ENCODE measurements at regions not wholly inside any gene's neighbourhood (a gene's known extent, or its start where the extent isn't known, plus 50 kb on each side); places are given as distances from the start of the nearest gene placed in this dataset.

DNA sequence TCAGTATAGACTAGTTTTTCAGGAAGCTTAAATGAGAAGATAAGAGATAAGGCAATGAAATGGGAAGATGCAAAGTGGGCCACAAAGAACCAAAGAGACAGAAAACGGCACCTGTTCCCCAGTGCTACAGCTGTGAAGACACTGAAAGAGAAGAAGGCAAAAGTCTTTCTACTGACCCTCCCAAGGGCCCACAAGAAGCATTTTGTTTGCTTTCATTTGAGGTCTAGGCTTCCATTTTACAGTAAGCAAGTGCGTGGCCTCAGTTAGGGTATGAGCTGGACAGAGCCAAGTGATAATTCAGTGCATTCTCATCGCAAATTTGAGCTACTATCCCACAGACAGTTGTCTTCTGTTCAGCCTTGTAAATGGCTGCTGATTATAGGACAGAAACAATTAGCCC lies 53.4 kb upstream of the STK17B start:
- Histone ChIP-seq H3K36me3 (no peaks in the 10 kb centered on the region), H3K9me3 (no peaks in the 10 kb centered on the region), H3K4me1 (peaks cover 0 to under 1% (median under 1%) of the 10 kb centered on the region in 4 donors), H3K4me3 (no peak overlapping the region), H3K27me3 (no peaks in the 10 kb centered on the region), H3K27ac (no peak overlapping the region)
- TF ChIP-seq EP300 (IDR thresholded peaks at IDR 0.05) = no peak
- TF ChIP-seq, protein P1, sequence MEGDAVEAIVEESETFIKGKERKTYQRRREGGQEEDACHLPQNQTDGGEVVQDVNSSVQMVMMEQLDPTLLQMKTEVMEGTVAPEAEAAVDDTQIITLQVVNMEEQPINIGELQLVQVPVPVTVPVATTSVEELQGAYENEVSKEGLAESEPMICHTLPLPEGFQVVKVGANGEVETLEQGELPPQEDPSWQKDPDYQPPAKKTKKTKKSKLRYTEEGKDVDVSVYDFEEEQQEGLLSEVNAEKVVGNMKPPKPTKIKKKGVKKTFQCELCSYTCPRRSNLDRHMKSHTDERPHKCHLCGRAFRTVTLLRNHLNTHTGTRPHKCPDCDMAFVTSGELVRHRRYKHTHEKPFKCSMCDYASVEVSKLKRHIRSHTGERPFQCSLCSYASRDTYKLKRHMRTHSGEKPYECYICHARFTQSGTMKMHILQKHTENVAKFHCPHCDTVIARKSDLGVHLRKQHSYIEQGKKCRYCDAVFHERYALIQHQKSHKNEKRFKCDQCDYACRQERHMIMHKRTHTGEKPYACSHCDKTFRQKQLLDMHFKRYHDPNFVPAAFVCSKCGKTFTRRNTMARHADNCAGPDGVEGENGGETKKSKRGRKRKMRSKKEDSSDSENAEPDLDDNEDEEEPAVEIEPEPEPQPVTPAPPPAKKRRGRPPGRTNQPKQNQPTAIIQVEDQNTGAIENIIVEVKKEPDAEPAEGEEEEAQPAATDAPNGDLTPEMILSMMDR (IDR thresholded peaks at IDR 0.05) = no peak
- TF ChIP-seq POLR2A (IDR thresholded peaks at IDR 0.05) = no peak
- TF ChIP-seq POLR2AphosphoS5 (IDR thresholded peaks at IDR 0.05) = no peak
- intact Hi-C loops (cut with DNase I; ENCODE audit: low total_unique reads) = no loop called here
- WGBS, 5 donors = 74 to 91% (median 88%) methylated on average over 3 of the region's 3 CpGs
- no peak for DNase-seq

DNA sequence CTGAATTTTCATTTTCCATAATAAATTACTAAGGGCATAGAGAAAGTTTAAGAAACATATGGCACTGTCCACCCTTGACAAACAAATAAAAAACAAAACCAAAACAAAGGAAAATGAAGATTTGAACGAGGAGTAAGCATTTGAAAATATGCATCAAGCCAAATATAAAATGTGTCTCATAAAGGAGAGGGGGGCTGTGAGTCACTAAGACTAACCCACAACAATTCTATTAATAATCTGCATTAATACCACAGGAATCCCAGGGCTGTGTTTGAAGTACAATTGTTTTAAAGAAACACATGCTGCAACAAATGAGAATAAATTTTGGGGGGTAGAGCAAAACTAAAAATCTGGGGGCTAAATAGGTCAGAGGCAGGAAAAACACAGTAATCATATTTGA lies 53.8 kb upstream of the STK17B start:
- intact Hi-C loops (cut with DNase I; ENCODE audit: low total_unique reads) = no loop called here
- H3K9me3 ChIP-seq = no peaks in the 10 kb centered on the region
- H3K27me3 ChIP-seq = no peaks in the 10 kb centered on the region
- H3K27ac ChIP-seq = no peak overlapping the region
- H3K36me3 ChIP-seq = no peaks in the 10 kb centered on the region
- no peak for TF ChIP-seq EP300 (IDR thresholded peaks at IDR 0.05)
- TF ChIP-seq, protein P1 (IDR thresholded peaks at IDR 0.05) = no peak
- TF ChIP-seq POLR2A (IDR thresholded peaks at IDR 0.05) = no peak
- TF ChIP-seq POLR2AphosphoS5 (IDR thresholded peaks at IDR 0.05) = no peak
- H3K4me3 ChIP-seq = no peak overlapping the region
- peaks cover 0 to 5% (median 2%) of the 10 kb centered on the region in 4 donors for H3K4me1 ChIP-seq
- 38 to 59% (median 48%) methylated on average over 1 of the region's 1 CpG for WGBS, 5 donors
- no peak for DNase-seq

DNA sequence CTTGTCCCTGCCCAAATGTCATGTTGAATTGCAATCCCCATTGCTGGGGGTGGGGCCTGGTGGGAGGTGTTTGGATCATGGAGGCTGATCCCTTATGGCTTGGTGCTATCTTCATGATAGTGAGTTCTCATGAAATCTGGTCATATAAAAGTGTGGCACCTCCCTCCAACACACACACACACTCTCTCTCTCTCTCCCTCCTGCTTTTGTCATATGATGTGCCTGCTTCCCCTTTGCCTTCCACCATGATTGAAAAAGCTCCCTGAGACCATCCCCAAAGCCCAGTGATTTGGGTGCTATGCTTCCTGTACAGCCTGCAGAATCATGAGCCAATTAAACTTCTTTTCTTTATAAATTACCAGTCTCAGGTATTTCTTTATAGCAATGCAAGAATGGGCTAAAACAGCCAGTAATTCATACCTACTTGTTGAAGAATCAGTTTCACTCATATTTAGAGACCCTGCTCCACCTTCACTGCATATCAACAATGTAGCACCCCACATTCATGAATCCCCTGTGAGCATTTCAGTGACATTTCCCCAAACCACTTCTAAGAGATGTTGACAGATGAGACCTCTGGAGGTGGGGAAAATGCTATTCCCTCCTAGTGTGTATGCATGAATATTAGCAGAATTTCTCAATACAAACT lies 54.8 kb upstream of the STK17B start:
- no peak for DNase-seq
- Histone ChIP-seq H3K4me1 (peaks cover 0 to 13% (median 3%) of the 10 kb centered on the region in 4 donors), H3K27ac (no peak overlapping the region), H3K4me3 (no peak overlapping the region), H3K36me3 (no peaks in the 10 kb centered on the region), H3K9me3 (no peaks in the 10 kb centered on the region), H3K27me3 (no peaks in the 10 kb centered on the region)
- intact Hi-C loops (cut with DNase I; ENCODE audit: low total_unique reads) = no loop called here
- TF ChIP-seq POLR2AphosphoS5 (IDR thresholded peaks at IDR 0.05) (no peak), POLR2A (IDR thresholded peaks at IDR 0.05) (no peak), EP300 (IDR thresholded peaks at IDR 0.05) (no peak)
- TF ChIP-seq, protein P1 (IDR thresholded peaks at IDR 0.05) = no peak

DNA sequence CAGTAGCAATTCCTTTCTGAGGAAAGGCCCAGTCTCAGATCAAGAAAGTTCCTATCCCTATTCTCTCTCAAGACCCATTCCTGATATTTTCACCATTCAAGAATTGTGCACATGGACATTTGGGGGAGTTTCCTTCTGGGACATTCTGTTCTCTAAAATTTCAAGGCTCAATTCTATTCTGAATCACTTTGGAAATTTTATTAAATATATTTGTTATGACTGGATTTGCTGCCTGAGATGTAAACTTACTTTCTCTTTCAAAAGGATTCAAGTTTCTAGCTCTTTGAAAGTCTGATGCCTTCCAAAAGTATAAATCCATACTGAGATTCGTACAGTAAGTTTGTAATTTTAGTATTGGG lies 55.3 kb upstream of the STK17B start:
- Histone ChIP-seq H3K4me1 (peaks cover 0 to 15% (median 6%) of the 10 kb centered on the region in 4 donors), H3K27me3 (no peaks in the 10 kb centered on the region), H3K27ac (no peak overlapping the region), H3K9me3 (no peaks in the 10 kb centered on the region), H3K4me3 (no peak overlapping the region), H3K36me3 (no peaks in the 10 kb centered on the region)
- TF ChIP-seq, protein P1 (IDR thresholded peaks at IDR 0.05) = no peak
- TF ChIP-seq EP300 (IDR thresholded peaks at IDR 0.05) = no peak
- no peak for TF ChIP-seq POLR2A (IDR thresholded peaks at IDR 0.05)
- no peak for TF ChIP-seq POLR2AphosphoS5 (IDR thresholded peaks at IDR 0.05)
- intact Hi-C loops (cut with DNase I; ENCODE audit: low total_unique reads) = no loop called here
- no peak for DNase-seq
- WGBS, 5 donors = 81 to 90% (median 85%) methylated on average over 1 of the region's 1 CpG

All from stomach (tissue), 8 donors.